ENCODE measurements at regions not wholly inside any gene's neighbourhood (a gene's known extent, or its start where the extent isn't known, plus 50 kb on each side); places are given as distances from the start of the nearest gene placed in this dataset.

DNA sequence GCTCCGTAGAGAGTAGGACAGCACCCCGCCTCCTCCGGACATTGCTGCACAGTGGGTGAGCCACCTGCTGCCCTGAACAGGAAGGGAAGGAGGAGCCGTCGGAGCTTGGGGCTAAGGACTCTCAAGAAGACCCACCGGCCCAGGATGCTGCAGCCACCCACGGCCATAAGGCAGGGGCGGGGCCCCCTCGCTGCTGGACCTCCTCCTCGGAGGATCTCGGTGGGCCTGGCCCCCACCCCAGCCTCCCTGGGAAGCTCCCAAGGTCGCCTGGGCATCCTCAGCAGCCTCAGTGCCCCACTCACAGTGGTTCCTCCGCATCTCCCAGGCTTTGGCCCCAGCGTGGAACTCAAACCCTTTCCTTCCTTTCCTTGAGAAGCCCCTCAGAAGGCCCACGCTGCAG, 68.6 kb upstream of the DIO3 start:
- H3K4me1 ChIP-seq (ENCODE audit: insufficient read depth, low read length): peaks cover 15% of the 10 kb centered on the region
- no peak overlapping the region for H3K27ac ChIP-seq (ENCODE audit: low read depth, low read length)
- no peaks in the 10 kb centered on the region for H3K27me3 ChIP-seq (ENCODE audit: insufficient read depth, low read length)
- 0 out of 2 replicates have a peak, but pooled peaks cover 5% of the 10 kb centered on the region for H3K9me3 ChIP-seq (ENCODE audit: insufficient read depth, low read depth, low read length)
- WGBS: 82% methylated on average over 15 of the region's 15 CpGs
- no peak overlapping the region for H3K9ac ChIP-seq (ENCODE audit: low read depth, low read length)
- no peaks in the 10 kb centered on the region for H3K36me3 ChIP-seq (ENCODE audit: insufficient read depth, low read length)
- H3K4me3 ChIP-seq (ENCODE audit: low read length): no peak overlapping the region

DNA sequence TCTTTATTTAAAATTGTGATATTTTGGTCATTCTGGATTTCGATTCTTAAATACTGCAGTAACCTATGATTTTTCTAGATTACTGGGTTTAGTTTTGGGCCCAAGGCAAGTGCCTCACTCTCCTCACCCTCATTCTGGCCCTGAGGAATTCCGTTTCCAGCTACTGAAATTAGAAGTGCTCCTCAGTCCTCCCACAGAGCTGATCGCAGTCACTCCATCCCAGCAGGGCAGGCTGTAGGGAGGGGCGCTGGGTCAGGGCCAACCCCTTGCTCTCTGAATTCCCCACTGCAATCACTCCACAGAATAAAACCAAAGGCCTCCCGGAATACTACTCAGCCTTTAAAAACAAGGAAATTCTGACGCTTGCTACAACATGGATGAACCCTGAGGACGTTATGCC, 66.5 kb upstream of the DIO3 start:
- H3K4me1 ChIP-seq (ENCODE audit: insufficient read depth, low read length): peaks cover 15% of the 10 kb centered on the region
- H3K9ac ChIP-seq (ENCODE audit: low read depth, low read length): no peak overlapping the region
- 75% methylated on average over 7 of the region's 7 CpGs for WGBS
- no peak overlapping the region for H3K27ac ChIP-seq (ENCODE audit: low read depth, low read length)
- no peak overlapping the region for H3K4me3 ChIP-seq (ENCODE audit: low read length)
- H3K36me3 ChIP-seq (ENCODE audit: insufficient read depth, low read length): no peaks in the 10 kb centered on the region
- H3K9me3 ChIP-seq (ENCODE audit: insufficient read depth, low read depth, low read length): no peaks in the 10 kb centered on the region
- H3K27me3 ChIP-seq (ENCODE audit: insufficient read depth, low read length): no peaks in the 10 kb centered on the region

DNA sequence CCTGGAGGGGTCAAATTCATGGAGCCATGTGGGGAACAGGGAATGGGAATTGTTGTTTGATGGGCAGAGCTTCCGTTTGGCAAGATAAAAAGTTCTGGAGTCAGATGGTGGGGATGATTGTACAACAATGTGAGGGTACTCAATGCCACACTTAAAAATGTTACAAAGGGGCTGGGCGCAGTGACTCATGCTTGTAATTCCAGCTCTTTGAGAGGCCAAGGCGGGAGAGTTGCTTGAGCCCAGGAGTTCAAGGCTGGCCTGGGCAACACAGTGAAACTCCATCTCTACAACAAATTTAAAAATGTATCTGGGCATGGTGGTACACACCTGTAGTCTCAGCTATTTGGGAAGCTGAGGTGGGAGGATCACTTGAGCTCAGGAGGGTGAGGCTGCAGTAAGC, 66.0 kb upstream of the DIO3 start:
- no peaks in the 10 kb centered on the region for H3K36me3 ChIP-seq (ENCODE audit: insufficient read depth, low read length)
- peaks cover 15% of the 10 kb centered on the region for H3K4me1 ChIP-seq (ENCODE audit: insufficient read depth, low read length)
- no peaks in the 10 kb centered on the region for H3K27me3 ChIP-seq (ENCODE audit: insufficient read depth, low read length)
- 81% methylated on average over 3 of the region's 3 CpGs for WGBS
- no peak overlapping the region for H3K4me3 ChIP-seq (ENCODE audit: low read length)
- H3K9ac ChIP-seq (ENCODE audit: low read depth, low read length): no peak overlapping the region
- no peaks in the 10 kb centered on the region for H3K9me3 ChIP-seq (ENCODE audit: insufficient read depth, low read depth, low read length)
- H3K27ac ChIP-seq (ENCODE audit: low read depth, low read length): no peak overlapping the region

DNA sequence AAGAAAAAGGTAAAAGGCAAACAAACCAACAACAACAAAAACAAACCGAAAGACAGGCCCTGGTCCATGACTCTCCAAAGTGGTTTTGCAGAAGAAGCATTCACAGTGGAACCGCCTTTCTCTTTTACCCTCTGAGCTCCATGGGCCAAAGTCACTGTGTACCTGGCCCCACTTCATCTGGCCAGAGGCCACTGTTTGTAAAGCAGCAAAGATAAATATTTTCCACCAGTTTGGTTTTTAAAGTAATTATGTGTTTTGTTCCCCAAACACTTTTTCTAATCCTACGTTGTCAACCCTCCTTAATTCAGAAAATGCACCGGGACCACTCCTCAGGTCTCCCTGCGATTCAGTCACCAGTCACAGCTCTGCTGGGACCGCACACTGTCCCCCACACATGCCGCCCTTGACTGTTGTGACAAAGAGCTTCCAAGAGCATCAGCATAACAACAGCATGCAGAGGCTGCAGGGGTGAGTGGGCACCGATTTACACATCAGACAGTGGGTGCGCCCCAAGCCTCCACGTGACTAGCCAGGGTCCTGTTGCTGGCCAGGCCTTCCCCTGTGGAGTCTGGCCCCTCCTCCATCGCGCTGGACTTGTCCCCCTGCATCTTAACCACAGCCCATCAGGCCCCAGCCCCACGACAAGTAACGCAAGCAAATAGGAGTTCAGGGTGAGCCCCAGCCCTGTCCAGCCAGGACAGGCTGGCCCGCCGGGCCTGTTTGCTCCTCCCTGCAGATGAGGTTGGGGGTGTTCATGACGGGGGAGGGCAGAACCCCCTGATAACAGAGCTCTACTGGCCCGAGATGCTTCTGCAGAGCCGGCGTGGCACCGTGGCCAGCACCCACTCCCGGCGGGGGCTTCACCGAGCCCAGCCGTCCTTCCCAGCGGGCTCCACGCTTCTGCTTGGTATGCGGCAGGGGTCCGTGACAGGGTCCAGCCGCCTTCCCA, 65.2 kb upstream of the DIO3 start:
- Histone ChIP-seq H3K4me3 (ENCODE audit: low read length) (no peak overlapping the region), H3K36me3 (ENCODE audit: insufficient read depth, low read length) (no peaks in the 10 kb centered on the region), H3K9ac (ENCODE audit: low read depth, low read length) (no peak overlapping the region), H3K27ac (ENCODE audit: low read depth, low read length) (no peak overlapping the region), H3K4me1 (ENCODE audit: insufficient read depth, low read length) (peaks cover 15% of the 10 kb centered on the region), H3K9me3 (ENCODE audit: insufficient read depth, low read depth, low read length) (no peaks in the 10 kb centered on the region), H3K27me3 (ENCODE audit: insufficient read depth, low read length) (no peaks in the 10 kb centered on the region)
- 40% methylated on average over 30 of the region's 30 CpGs for WGBS

DNA sequence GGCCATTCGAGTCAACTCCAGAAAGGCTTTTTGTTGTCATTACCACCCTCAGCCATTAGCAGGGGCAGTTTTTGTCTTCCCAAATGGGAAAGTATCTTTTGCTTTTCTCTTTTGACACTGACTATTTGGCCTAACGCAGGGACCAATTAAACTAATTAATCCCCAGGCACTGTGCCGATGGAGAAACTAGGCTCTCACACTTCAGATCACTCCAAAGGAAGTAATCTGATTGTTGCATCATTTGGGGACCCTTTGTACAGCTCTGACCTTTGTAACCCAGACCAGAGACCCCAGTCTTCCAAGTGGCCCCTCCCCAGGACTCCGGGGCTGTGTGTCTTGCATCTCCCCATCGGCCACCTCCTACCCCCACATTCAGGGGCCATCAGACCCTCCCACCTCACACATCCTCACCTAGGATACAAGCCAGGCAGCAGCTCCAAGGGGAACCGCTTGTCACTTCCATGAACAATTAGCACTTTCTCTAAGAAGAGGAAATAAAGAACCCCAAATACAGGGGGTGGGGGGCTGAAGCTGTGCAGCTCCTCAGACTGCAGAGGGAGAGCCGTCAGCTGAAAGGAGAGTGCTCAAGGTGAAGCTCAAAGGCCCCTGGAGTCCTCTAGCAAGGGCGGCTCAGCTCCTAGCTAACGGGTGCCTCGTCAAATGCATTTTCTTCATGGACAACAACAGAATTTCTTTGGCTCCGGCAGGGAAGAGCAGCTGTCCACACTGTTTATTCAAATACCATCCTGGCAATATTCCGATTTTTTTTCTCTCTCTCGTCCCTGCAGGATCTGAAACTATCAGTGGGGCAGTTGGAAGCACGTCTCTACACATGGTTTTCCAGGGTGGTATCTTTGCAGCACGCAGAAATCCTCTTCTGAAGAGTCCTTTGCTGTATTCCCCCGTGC, 64.3 kb upstream of the DIO3 start:
- H3K9me3 ChIP-seq (ENCODE audit: insufficient read depth, low read depth, low read length): no peaks in the 10 kb centered on the region
- H3K4me3 ChIP-seq (ENCODE audit: low read length): no peak overlapping the region
- H3K27me3 ChIP-seq (ENCODE audit: insufficient read depth, low read length): no peaks in the 10 kb centered on the region
- no peaks in the 10 kb centered on the region for H3K36me3 ChIP-seq (ENCODE audit: insufficient read depth, low read length)
- H3K9ac ChIP-seq (ENCODE audit: low read depth, low read length): no peak overlapping the region
- whole genome bisulfite sequencing: 59% methylated on average over 16 of the region's 16 CpGs
- no peak overlapping the region for H3K27ac ChIP-seq (ENCODE audit: low read depth, low read length)
- peaks cover 15% of the 10 kb centered on the region for H3K4me1 ChIP-seq (ENCODE audit: insufficient read depth, low read length)

DNA sequence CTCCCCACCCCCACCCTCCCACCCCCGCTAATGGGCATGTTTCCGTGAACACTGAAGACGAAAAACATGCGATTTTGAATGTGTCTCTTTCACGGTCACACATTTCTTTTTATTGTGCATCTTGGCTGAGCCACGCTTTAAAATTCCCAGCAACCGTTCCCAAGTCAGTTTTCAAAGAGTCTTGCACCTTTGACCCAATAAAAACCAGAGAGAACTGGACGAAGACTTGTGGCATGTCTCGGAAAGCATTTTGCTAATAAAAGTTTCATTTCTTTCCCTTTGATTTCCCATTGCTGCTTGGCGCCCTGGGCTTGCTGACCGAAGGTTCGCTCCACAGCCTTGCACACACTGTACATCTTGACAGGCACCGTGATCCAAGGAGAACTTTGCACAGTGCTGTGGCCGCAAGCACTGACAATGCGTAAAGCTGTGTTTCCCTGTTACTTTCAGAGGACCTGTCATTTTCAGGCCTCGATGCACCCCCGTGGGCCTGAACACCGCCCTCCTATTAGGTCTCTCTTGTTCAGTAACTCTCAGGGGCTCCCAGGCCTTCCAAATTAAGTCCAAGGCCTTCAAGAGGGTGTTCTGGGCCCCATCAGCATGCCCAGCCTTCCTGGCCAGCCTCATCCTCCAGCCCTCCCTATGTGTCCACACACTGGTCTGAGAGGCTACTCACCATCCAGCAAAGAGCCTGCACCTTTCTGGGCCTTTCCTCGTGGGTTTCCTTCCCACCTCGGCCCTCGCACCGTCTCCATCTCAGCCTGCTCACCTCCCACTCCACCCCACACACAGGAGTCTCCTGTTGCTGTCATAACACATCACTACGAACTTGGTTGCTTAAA, 63.4 kb upstream of the DIO3 start:
- no peaks in the 10 kb centered on the region for H3K27me3 ChIP-seq (ENCODE audit: insufficient read depth, low read length)
- no peaks in the 10 kb centered on the region for H3K9me3 ChIP-seq (ENCODE audit: insufficient read depth, low read depth, low read length)
- no peak overlapping the region for H3K4me3 ChIP-seq (ENCODE audit: low read length)
- H3K36me3 ChIP-seq (ENCODE audit: insufficient read depth, low read length): no peaks in the 10 kb centered on the region
- no peak overlapping the region for H3K9ac ChIP-seq (ENCODE audit: low read depth, low read length)
- H3K4me1 ChIP-seq (ENCODE audit: insufficient read depth, low read length): peaks cover 15% of the 10 kb centered on the region
- no peak overlapping the region for H3K27ac ChIP-seq (ENCODE audit: low read depth, low read length)
- 89% methylated on average over 23 of the region's 23 CpGs for WGBS

DNA sequence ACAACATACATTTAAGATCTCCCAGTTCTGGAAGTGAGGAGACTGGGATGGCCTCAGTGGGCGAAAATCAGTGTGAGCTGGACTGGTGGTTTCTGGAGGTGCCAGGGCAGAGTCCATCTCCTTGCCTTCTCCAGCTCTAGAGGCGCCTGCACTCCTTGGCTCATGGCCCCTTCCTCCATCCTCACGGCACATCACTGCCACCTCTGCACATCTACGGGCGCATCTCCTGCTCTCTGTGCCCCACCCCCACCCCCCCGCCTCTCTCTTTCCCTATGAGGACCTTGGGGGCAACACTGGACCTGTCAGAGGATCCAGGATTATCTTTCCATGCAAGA, 62.8 kb upstream of the DIO3 start:
- Histone ChIP-seq H3K9me3 (ENCODE audit: insufficient read depth, low read depth, low read length) (no peaks in the 10 kb centered on the region), H3K4me1 (ENCODE audit: insufficient read depth, low read length) (peaks cover 15% of the 10 kb centered on the region), H3K36me3 (ENCODE audit: insufficient read depth, low read length) (no peaks in the 10 kb centered on the region), H3K27ac (ENCODE audit: low read depth, low read length) (no peak overlapping the region), H3K27me3 (ENCODE audit: insufficient read depth, low read length) (no peaks in the 10 kb centered on the region), H3K9ac (ENCODE audit: low read depth, low read length) (no peak overlapping the region), H3K4me3 (ENCODE audit: low read length) (no peak overlapping the region)
- 96% methylated on average over 6 of the region's 6 CpGs for WGBS

DNA sequence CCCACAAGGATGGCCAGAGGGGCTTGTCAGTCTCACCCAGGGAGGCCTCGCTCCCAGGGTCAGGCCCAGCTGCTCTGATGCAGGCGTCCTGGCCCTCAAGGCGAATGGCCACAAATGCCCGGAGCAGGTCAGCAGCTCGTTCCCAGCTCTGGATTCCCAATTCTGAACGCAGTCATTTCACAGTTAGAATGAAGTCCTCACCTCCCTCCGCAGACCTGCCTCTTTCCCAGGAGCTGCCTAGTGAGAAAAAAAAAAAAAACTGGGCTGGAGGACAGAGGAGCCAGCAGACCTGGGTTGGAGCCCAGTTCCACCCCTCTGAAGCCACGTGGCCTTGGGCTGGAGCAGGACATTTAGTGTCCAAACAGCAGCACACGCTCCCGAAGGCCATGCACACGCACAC, 62.2 kb upstream of the DIO3 start:
- Histone ChIP-seq H3K9ac (ENCODE audit: low read depth, low read length) (no peak overlapping the region), H3K27me3 (ENCODE audit: insufficient read depth, low read length) (no peaks in the 10 kb centered on the region), H3K4me1 (ENCODE audit: insufficient read depth, low read length) (peaks cover 15% of the 10 kb centered on the region), H3K9me3 (ENCODE audit: insufficient read depth, low read depth, low read length) (no peaks in the 10 kb centered on the region), H3K36me3 (ENCODE audit: insufficient read depth, low read length) (no peaks in the 10 kb centered on the region), H3K4me3 (ENCODE audit: low read length) (no peak overlapping the region), H3K27ac (ENCODE audit: low read depth, low read length) (no peak overlapping the region)
- 90% methylated on average over 11 of the region's 11 CpGs for WGBS

DNA sequence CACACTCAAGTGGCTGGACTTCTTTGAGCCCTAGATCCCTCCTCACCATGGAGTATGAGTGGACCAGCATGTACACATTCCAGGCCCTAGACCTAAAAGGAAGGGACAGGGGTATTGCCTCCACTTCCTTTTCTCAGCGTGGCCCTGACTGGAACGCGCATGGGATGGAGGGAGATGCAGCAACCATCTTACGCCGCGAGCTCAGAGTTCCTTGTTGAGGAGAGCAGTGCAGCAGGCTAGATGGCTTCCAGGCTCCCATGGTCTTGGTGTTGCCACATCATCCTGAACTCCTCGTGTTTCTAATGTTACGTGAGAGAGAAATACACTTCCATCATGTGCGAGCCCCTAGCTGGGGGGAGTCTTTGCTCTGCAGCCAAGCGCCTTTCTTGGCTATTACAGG, 61.8 kb upstream of the DIO3 start:
- peaks cover 15% of the 10 kb centered on the region for H3K4me1 ChIP-seq (ENCODE audit: insufficient read depth, low read length)
- no peak overlapping the region for H3K4me3 ChIP-seq (ENCODE audit: low read length)
- H3K27me3 ChIP-seq (ENCODE audit: insufficient read depth, low read length): no peaks in the 10 kb centered on the region
- no peaks in the 10 kb centered on the region for H3K9me3 ChIP-seq (ENCODE audit: insufficient read depth, low read depth, low read length)
- H3K36me3 ChIP-seq (ENCODE audit: insufficient read depth, low read length): no peaks in the 10 kb centered on the region
- H3K27ac ChIP-seq (ENCODE audit: low read depth, low read length): no peak overlapping the region
- no peak overlapping the region for H3K9ac ChIP-seq (ENCODE audit: low read depth, low read length)
- 95% methylated on average over 10 of the region's 10 CpGs for WGBS

DNA sequence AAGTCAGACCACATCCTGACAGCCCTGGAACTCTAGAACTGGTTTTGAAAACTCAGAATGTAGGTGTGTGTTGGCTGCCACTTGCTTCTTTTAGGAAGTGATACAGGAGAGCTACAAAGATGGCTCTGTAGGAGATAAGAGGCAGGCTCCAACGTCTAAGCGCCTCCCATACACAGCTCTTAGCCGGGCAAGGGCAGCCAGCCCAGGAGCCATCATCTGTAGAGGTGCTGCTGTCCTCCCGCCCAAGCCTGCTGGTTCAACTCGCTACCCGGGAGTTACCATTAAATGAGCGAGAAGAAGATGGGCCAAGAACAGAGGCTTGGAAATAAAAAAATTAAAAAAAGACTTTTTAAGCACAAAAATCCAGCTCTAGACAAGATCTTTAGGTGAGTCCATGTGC, 61.2 kb upstream of the DIO3 start:
- Histone ChIP-seq H3K27me3 (ENCODE audit: insufficient read depth, low read length) (no peaks in the 10 kb centered on the region), H3K4me3 (ENCODE audit: low read length) (no peak overlapping the region), H3K36me3 (ENCODE audit: insufficient read depth, low read length) (no peaks in the 10 kb centered on the region), H3K4me1 (ENCODE audit: insufficient read depth, low read length) (peaks cover 15% of the 10 kb centered on the region), H3K27ac (ENCODE audit: low read depth, low read length) (no peak overlapping the region), H3K9ac (ENCODE audit: low read depth, low read length) (no peak overlapping the region), H3K9me3 (ENCODE audit: insufficient read depth, low read depth, low read length) (no peaks in the 10 kb centered on the region)
- WGBS: 86% methylated on average over 6 of the region's 7 CpGs
